Mammary epithelial cell (primary cell): ENCODE measurements at regions not wholly inside any gene's neighbourhood (a gene's known extent, or its start where the extent isn't known, plus 50 kb on each side); places are given as distances from the start of the nearest gene placed in this dataset.

ENCODE experiments used
- EZH2 ChIP-seq: IDR thresholded peaks from 2 replicates; pipeline ENCODE4 v1.6.1; 2012; ENCODE audit warnings: low read length, inconsistent platforms, borderline replicate concordance
- TF ChIP-seq, protein P1 (sequence below), 2 donors: IDR thresholded peaks in 1 of 2; conservative IDR thresholded peaks in 1 of 2; 2 replicates each; pipeline ENCODE4 v1.5.1; 2011 to 2012; ENCODE audit warnings: inconsistent platforms in 2 of 2, low read length in 2 of 2, mild to moderate bottlenecking in 2 of 2, control low read depth in 1 of 2, low read depth in 1 of 2; ENCODE audit not compliant: insufficient read depth in 1 of 2; ENCODE audit errors: extremely low read depth in 1 of 2

DNA sequence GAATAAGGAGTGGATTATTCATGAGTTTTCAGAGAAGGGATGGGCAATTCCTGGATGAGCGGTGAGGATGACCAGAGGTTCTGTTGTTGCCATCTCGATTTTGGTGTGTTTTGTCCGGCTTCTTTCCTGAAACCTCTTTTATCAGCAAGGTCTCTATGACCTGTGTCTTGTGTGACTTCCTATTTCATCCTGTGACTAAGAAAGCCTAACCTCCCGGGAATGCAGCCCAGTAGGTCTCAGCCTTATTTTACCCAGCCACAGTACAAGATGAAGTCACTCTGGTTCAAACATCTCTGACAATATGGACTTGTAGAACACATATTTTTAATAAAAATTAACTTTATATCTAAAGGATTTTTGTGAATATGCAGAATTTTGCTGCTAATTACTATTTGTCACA is 716.4 kb downstream of the FSCB start:
- TF ChIP-seq, protein P1, sequence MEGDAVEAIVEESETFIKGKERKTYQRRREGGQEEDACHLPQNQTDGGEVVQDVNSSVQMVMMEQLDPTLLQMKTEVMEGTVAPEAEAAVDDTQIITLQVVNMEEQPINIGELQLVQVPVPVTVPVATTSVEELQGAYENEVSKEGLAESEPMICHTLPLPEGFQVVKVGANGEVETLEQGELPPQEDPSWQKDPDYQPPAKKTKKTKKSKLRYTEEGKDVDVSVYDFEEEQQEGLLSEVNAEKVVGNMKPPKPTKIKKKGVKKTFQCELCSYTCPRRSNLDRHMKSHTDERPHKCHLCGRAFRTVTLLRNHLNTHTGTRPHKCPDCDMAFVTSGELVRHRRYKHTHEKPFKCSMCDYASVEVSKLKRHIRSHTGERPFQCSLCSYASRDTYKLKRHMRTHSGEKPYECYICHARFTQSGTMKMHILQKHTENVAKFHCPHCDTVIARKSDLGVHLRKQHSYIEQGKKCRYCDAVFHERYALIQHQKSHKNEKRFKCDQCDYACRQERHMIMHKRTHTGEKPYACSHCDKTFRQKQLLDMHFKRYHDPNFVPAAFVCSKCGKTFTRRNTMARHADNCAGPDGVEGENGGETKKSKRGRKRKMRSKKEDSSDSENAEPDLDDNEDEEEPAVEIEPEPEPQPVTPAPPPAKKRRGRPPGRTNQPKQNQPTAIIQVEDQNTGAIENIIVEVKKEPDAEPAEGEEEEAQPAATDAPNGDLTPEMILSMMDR (conservative IDR thresholded peaks at IDR 0.05 in 1 of 2, IDR thresholded peaks at IDR 0.05 in 1 of 2; ENCODE audit: extremely low read depth in 1 of 2, insufficient read depth in 1 of 2, low read depth in 1 of 2, low read length in 2 of 2), result no peak
- TF ChIP-seq EZH2, result no peak
